ENCODE measurements at regions not wholly inside any gene's neighbourhood (a gene's known extent, or its start where the extent isn't known, plus 50 kb on each side); places are given as distances from the start of the nearest gene placed in this dataset.

- no peaks in the 10 kb centered on the region for H3K27me3 ChIP-seq (ENCODE audit: control insufficient read depth in 2 of 2, insufficient read depth in 2 of 2, low read length in 2 of 2)
- no peak for DNase-seq
Measured at GRCh38 chr12:46907791-46908190, 82.0 kb upstream of the SLC38A4 start.

GRCh38 chr12:46908236-46908935, 82.6 kb upstream of the SLC38A4 start:
- DNase-seq = no peak
- H3K27me3 ChIP-seq (ENCODE audit: control insufficient read depth in 2 of 2, insufficient read depth in 2 of 2, low read length in 2 of 2) = no peaks in the 10 kb centered on the region
- H3K9me3 Mint-ChIP-seq = peaks cover 0 to 18% (median 10%) of the 10 kb centered on the region in 7 donors

More at GRCh38 chr12:46907791-46908190, 82.0 kb upstream of the SLC38A4 start:
- Histone ChIP-seq H3K4me2 (replicated peaks; ENCODE audit: extremely low read depth, low read length, poor library complexity, severe bottlenecking) (no peak overlapping the region), H3K4me3 (replicated peaks in 1 of 3; ENCODE audit: low read depth in 2 of 3, low read length in 3 of 3) (no peak overlapping the region), H2AFZ (ENCODE audit: insufficient read depth, low read depth, low read length, poor library complexity, severe bottlenecking) (no peak overlapping the region), H3K79me2 (ENCODE audit: insufficient read depth, low read length) (no peaks in the 10 kb centered on the region), H4K20me1 (ENCODE audit: insufficient read depth, low read length) (no peaks in the 10 kb centered on the region), H3K4me1 (ENCODE audit: control insufficient read depth in 1 of 2, insufficient read depth in 2 of 2, low read length in 2 of 2) (no peaks in the 10 kb centered on the region), H3K27ac (ENCODE audit: low read depth in 1 of 2, low read length in 2 of 2) (no peak overlapping the region), H3K9ac (ENCODE audit: insufficient read depth, low read length, poor library complexity, severe bottlenecking) (no peak overlapping the region), H3K9me3 (replicated peaks in 1 of 2; ENCODE audit: control insufficient read depth in 1 of 2, insufficient read depth in 1 of 2, low read length in 2 of 2) (peaks cover 4 to 12% of the 10 kb centered on the region in 2 donors), H3K36me3 (replicated peaks in 1 of 2; ENCODE audit: control insufficient read depth in 1 of 2, insufficient read depth in 2 of 2, low read length in 2 of 2) (no peaks in the 10 kb centered on the region)
- 100% methylated on average over 1 of the region's 3 CpGs for WGBS (ENCODE audit: insufficient coverage)
- Mint-ChIP-seq H3K4me3 (no peak overlapping the region), H3K27ac (peak overlapping the region in 1 of 7 donors; percentile 8), H3K27me3 (ENCODE audit: low read depth in 3 of 3) (peaks cover 0 to 1% (median 0%) of the 10 kb centered on the region in 3 donors), H3K36me3 (no peaks in the 10 kb centered on the region), H3K9me3 (peaks cover 0 to 18% (median 10%) of the 10 kb centered on the region in 7 donors), H3K4me1 (no peaks in the 10 kb centered on the region)
- intact Hi-C loops (cut with micrococcal nuclease) = no loop called here
- TF ChIP-seq CTCF (IDR thresholded peaks at IDR 0.05) = no peak

More at GRCh38 chr12:46908236-46908935, 82.6 kb upstream of the SLC38A4 start:
- no peaks in the 10 kb centered on the region for H3K4me1 ChIP-seq (ENCODE audit: control insufficient read depth in 1 of 2, insufficient read depth in 2 of 2, low read length in 2 of 2)
- 100% methylated on average over 2 of the region's 2 CpGs for WGBS (ENCODE audit: insufficient coverage)
- no peak overlapping the region for H3K27ac ChIP-seq (ENCODE audit: low read depth in 1 of 2, low read length in 2 of 2)
- no peaks in the 10 kb centered on the region for H3K79me2 ChIP-seq (ENCODE audit: insufficient read depth, low read length)
- no peak overlapping the region for H3K27ac Mint-ChIP-seq
- H4K20me1 ChIP-seq (ENCODE audit: insufficient read depth, low read length) = no peaks in the 10 kb centered on the region
- intact Hi-C loops (cut with micrococcal nuclease) = no loop called here
- no peak overlapping the region for H3K4me3 ChIP-seq (replicated peaks in 1 of 3; ENCODE audit: low read depth in 2 of 3, low read length in 3 of 3)
- no peak overlapping the region for H2AFZ ChIP-seq (ENCODE audit: insufficient read depth, low read depth, low read length, poor library complexity, severe bottlenecking)
- H3K9me3 ChIP-seq (replicated peaks in 1 of 2; ENCODE audit: control insufficient read depth in 1 of 2, insufficient read depth in 1 of 2, low read length in 2 of 2) = peaks cover 4 to 12% of the 10 kb centered on the region in 2 donors
- H3K4me1 Mint-ChIP-seq = no peaks in the 10 kb centered on the region
- H3K27me3 Mint-ChIP-seq (ENCODE audit: low read depth in 3 of 3) = peaks cover 0 to 1% (median 0%) of the 10 kb centered on the region in 3 donors
- H3K4me2 ChIP-seq (replicated peaks; ENCODE audit: extremely low read depth, low read length, poor library complexity, severe bottlenecking) = no peak overlapping the region
- no peaks in the 10 kb centered on the region for H3K36me3 ChIP-seq (replicated peaks in 1 of 2; ENCODE audit: control insufficient read depth in 1 of 2, insufficient read depth in 2 of 2, low read length in 2 of 2)
- H3K4me3 Mint-ChIP-seq = no peak overlapping the region
- no peak for TF ChIP-seq CTCF (IDR thresholded peaks at IDR 0.05)
- no peak overlapping the region for H3K9ac ChIP-seq (ENCODE audit: insufficient read depth, low read length, poor library complexity, severe bottlenecking)
- no peaks in the 10 kb centered on the region for H3K36me3 Mint-ChIP-seq

Data from CD14-positive monocyte (primary cell).